HG02981 (cell line): ENCODE measurements at regions not wholly inside any gene's neighbourhood (a gene's known extent, or its start where the extent isn't known, plus 50 kb on each side); places are given as distances from the start of the nearest gene placed in this dataset.

Source experiments
- ATAC-seq: cut with Tn5 transposase; IDR thresholded peaks from one replicate; pipeline ENCODE4 v1.9.1; 2021; ENCODE audit warnings: mild to moderate bottlenecking, moderate library complexity; ENCODE audit not compliant: unreplicated experiment

GRCh38 chr17:83177611-83178532 lies 98.5 kb downstream of the METRNL start:
- no peak for ATAC-seq

GRCh38 chr17:83178533-83179304 lies 99.3 kb downstream of the METRNL start:
- no peak for ATAC-seq

- ATAC-seq, result no peak
Observed at GRCh38 chr17:83179374-83179773, 100.0 kb downstream of the METRNL start.

GRCh38 chr17:83179811-83180210 lies 100.4 kb downstream of the METRNL start:
- no peak for ATAC-seq

GRCh38 chr17:83180264-83180995 lies 101.0 kb downstream of the METRNL start:
- no peak for ATAC-seq

- no peak for ATAC-seq
Observed at GRCh38 chr17:83180996-83181481, 101.6 kb downstream of the METRNL start.

- ATAC-seq, result no peak
Observed at GRCh38 chr17:83181991-83182619, 102.7 kb downstream of the METRNL start.

- ATAC-seq, result no peak
Observed at GRCh38 chr17:83182620-83183101, 103.3 kb downstream of the METRNL start.

GRCh38 chr17:83183145-83183948 lies 103.9 kb downstream of the METRNL start:
- ATAC-seq, result no peak

- no peak for ATAC-seq
Observed at GRCh38 chr17:83183951-83184506, 104.6 kb downstream of the METRNL start.

GRCh38 chr17:83185023-83186002 lies 105.9 kb downstream of the METRNL start:
- no peak for ATAC-seq

- no peak for ATAC-seq
Observed at GRCh38 chr17:83186226-83186625, 106.8 kb downstream of the METRNL start.

- no peak for ATAC-seq
Observed at GRCh38 chr17:83186751-83187421, 107.5 kb downstream of the METRNL start.

- no peak for ATAC-seq
Observed at GRCh38 chr17:83187782-83188311, 108.4 kb downstream of the METRNL start.

- no peak for ATAC-seq
Observed at GRCh38 chr17:83189044-83190003, 109.9 kb downstream of the METRNL start.

GRCh38 chr17:83190004-83190385 lies 110.6 kb downstream of the METRNL start:
- no peak for ATAC-seq
